ENCODE measurements at regions not wholly inside any gene's neighbourhood (a gene's known extent, or its start where the extent isn't known, plus 50 kb on each side); places are given as distances from the start of the nearest gene placed in this dataset.
A peak's percentile ranks its signal among the peaks of the same experiment; 100 is the strongest.

GRCh38 chr6:17004269-17004668, 97.6 kb upstream of the STMND1 start:
- intact Hi-C loops (cut with DNase I; ENCODE audit: low total_unique reads), result no loop called here

GRCh38 chr6:17002123-17002522, 99.7 kb upstream of the STMND1 start:
- Histone ChIP-seq H3K4me3 (no peak overlapping the region), H3K36me3 (no peaks in the 10 kb centered on the region), H3K9me3 (no peaks in the 10 kb centered on the region), H3K4me1 (no peaks in the 10 kb centered on the region), H3K27ac (no peak overlapping the region), H3K27me3 (peaks cover 3% of the 10 kb centered on the region)
- intact Hi-C loops (cut with DNase I; ENCODE audit: low total_unique reads), result no loop called here
- in situ Hi-C loops (cut with MboI; ENCODE audit: low pct_ligation_motif_present in 1 of 4, low pct_unique_long_range_greater_than_20kb in 1 of 4, low sequenced_read_pairs in 3 of 4), result no loop called here
- no peak for DNase-seq
- TF ChIP-seq POLR2AphosphoS5 (IDR thresholded peaks at IDR 0.05), result no peak
- TF ChIP-seq EP300 (IDR thresholded peaks at IDR 0.05; ENCODE audit: low read depth), result no peak
- no peak for TF ChIP-seq CTCF (IDR thresholded peaks at IDR 0.05)
- TF ChIP-seq POLR2A (IDR thresholded peaks at IDR 0.05), result no peak
- 77 to 88% methylated on average over 2 of the region's 2 CpGs for WGBS, 2 donors (ENCODE audit: low coverage in 1 of 2)

More at GRCh38 chr6:17004269-17004668, 97.6 kb upstream of the STMND1 start:
- no peak for TF ChIP-seq CTCF (IDR thresholded peaks at IDR 0.05)
- Histone ChIP-seq H3K36me3 (no peaks in the 10 kb centered on the region), H3K4me1 (no peaks in the 10 kb centered on the region), H3K4me3 (no peak overlapping the region), H3K27ac (no peak overlapping the region), H3K27me3 (peaks cover 3% of the 10 kb centered on the region), H3K9me3 (no peaks in the 10 kb centered on the region)
- in situ Hi-C loops (cut with MboI; ENCODE audit: low pct_ligation_motif_present in 1 of 4, low pct_unique_long_range_greater_than_20kb in 1 of 4, low sequenced_read_pairs in 3 of 4), result no loop called here
- DNase-seq, result no peak
- 28% methylated on average over 1 of the region's 1 CpG; no CpG with 5 or more reads in 1 of the 2 donors for WGBS, 2 donors (ENCODE audit: low coverage in 1 of 2)

- no peak for DNase-seq
- in situ Hi-C loops (cut with MboI; ENCODE audit: low pct_ligation_motif_present in 1 of 4, low pct_unique_long_range_greater_than_20kb in 1 of 4, low sequenced_read_pairs in 3 of 4), result no loop called here
- no peaks in the 10 kb centered on the region for H3K4me1 ChIP-seq
- 62 to 63% methylated on average over 1 of the region's 1 CpG for WGBS, 2 donors (ENCODE audit: low coverage in 1 of 2)
- intact Hi-C loops (cut with DNase I; ENCODE audit: low total_unique reads), result no loop called here
- no peaks in the 10 kb centered on the region for H3K9me3 ChIP-seq
- TF ChIP-seq EP300 (IDR thresholded peaks at IDR 0.05; ENCODE audit: low read depth) (no peak), CTCF (IDR thresholded peaks at IDR 0.05) (no peak), POLR2A (IDR thresholded peaks at IDR 0.05) (no peak), POLR2AphosphoS5 (IDR thresholded peaks at IDR 0.05) (no peak)
- peaks cover 10% of the 10 kb centered on the region for H3K27me3 ChIP-seq
- H3K27ac ChIP-seq, result no peak overlapping the region
- no peaks in the 10 kb centered on the region for H3K36me3 ChIP-seq
- no peak overlapping the region for H3K4me3 ChIP-seq
These were observed 100.7 kb upstream of the STMND1 start for GRCh38 chr6:17001188-17001587.

DNA sequence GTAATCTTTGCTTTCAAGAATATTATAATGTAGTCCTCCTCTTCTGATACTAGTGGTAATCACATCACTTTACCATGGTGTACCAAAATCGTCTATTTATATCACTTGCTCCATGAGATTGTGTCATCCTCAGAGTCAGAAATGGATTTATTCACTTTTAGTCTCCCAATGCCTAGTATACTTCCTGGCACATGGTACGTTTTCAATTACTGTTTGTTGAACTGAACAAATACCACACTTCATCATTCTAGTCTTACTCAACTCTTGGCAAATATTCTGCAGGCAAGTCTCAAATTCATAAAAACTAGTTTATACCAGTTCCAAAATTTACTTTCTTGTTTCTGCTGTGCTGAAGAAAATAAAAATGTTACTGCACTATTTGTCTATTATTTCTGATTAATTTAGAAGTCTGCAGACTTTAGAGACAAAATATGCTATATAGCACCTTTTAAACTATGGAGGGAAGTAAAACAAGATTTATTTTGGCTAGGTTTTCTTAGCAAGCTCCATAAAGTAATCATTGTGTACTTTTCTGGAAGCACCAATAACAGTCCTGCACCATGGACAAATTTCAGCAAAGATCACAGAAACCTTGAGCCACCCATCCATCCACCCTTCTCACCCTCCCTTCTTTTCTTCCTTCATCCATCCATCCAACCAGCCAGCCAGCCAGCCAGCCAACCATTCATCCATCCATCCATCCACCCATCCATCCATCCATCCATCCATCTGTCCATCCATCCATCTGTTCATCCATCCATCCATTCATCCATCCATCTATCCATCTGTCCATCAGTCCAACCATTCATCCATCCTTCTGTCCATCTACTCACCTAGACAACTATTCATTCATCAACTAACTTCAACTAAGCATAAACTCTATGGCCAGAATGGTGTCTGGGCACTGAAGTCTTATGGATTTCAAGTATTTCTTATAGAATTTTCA, 102.1 kb upstream of the STMND1 start:
- no peak for DNase-seq
- peak in 2 of 3 donors; percentile 48 to 55 for TF ChIP-seq POLR2AphosphoS5 (IDR thresholded peaks at IDR 0.05)
- TF ChIP-seq CTCF (IDR thresholded peaks at IDR 0.05), result no peak
- no peak for TF ChIP-seq POLR2A (IDR thresholded peaks at IDR 0.05)
- TF ChIP-seq EP300 (IDR thresholded peaks at IDR 0.05; ENCODE audit: low read depth), result no peak
- Histone ChIP-seq H3K9me3 (no peaks in the 10 kb centered on the region), H3K27ac (no peak overlapping the region), H3K4me3 (no peak overlapping the region), H3K4me1 (no peaks in the 10 kb centered on the region), H3K27me3 (peaks cover 10% of the 10 kb centered on the region), H3K36me3 (no peaks in the 10 kb centered on the region)
- in situ Hi-C loops (cut with MboI; ENCODE audit: low pct_ligation_motif_present in 1 of 4, low pct_unique_long_range_greater_than_20kb in 1 of 4, low sequenced_read_pairs in 3 of 4), result no loop called here
- WGBS, 2 donors (ENCODE audit: low coverage in 1 of 2), result 12 to 26% methylated on average over 2 of the region's 2 CpGs
- intact Hi-C loops (cut with DNase I; ENCODE audit: low total_unique reads), result no loop called here
